GM21786 (cell line): ENCODE measurements at regions not wholly inside any gene's neighbourhood (a gene's known extent, or its start where the extent isn't known, plus 50 kb on each side); places are given as distances from the start of the nearest gene placed in this dataset.

Experiments
- ATAC-seq: cut with Tn5 transposase; IDR thresholded peaks from one replicate; pipeline ENCODE4 v1.9.1; 2021; ENCODE audit not compliant: unreplicated experiment

GRCh38 chr4:129532573-129532972 lies 436.6 kb downstream of the C4orf33 start:
- peak; percentile 86 for ATAC-seq

GRCh38 chr4:129543299-129543698 lies 447.3 kb downstream of the C4orf33 start:
- ATAC-seq, result no peak

GRCh38 chr4:129545599-129546278 lies 449.8 kb downstream of the C4orf33 start:
- no peak for ATAC-seq

- no peak for ATAC-seq
Observed at GRCh38 chr4:129546531-129546930, 450.6 kb downstream of the C4orf33 start.

- ATAC-seq, result no peak
Observed at GRCh38 chr4:129550281-129550785, 454.4 kb downstream of the C4orf33 start.

- no peak for ATAC-seq
Observed at GRCh38 chr4:129561280-129561679, 465.3 kb downstream of the C4orf33 start.

- no peak for ATAC-seq
Observed at GRCh38 chr4:129561886-129562671, 466.1 kb downstream of the C4orf33 start.

- no peak for ATAC-seq
Observed at GRCh38 chr4:129565214-129565613, 469.3 kb downstream of the C4orf33 start.

GRCh38 chr4:129570326-129570725 lies 474.4 kb downstream of the C4orf33 start:
- ATAC-seq, result no peak

GRCh38 chr4:129578336-129578735 lies 482.4 kb downstream of the C4orf33 start:
- no peak for ATAC-seq

- ATAC-seq, result no peak
Observed at GRCh38 chr4:129581305-129581704, 485.4 kb downstream of the C4orf33 start.

GRCh38 chr4:129583868-129584267 lies 487.9 kb downstream of the C4orf33 start:
- no peak for ATAC-seq

GRCh38 chr4:129598582-129598981 lies 502.6 kb downstream of the C4orf33 start:
- no peak for ATAC-seq

GRCh38 chr4:129600898-129601297 lies 504.9 kb downstream of the C4orf33 start:
- ATAC-seq, result no peak

- ATAC-seq, result no peak
Observed at GRCh38 chr4:129602447-129602846, 506.5 kb downstream of the C4orf33 start.

GRCh38 chr4:129603241-129603931 lies 507.4 kb downstream of the C4orf33 start:
- no peak for ATAC-seq

- no peak for ATAC-seq
Observed at GRCh38 chr4:129604632-129605255, 508.8 kb downstream of the C4orf33 start.

- no peak for ATAC-seq
Observed at GRCh38 chr4:129614611-129615010, 518.7 kb downstream of the C4orf33 start.

GRCh38 chr4:129622566-129622965 lies 526.6 kb downstream of the C4orf33 start:
- ATAC-seq, result no peak

GRCh38 chr4:129623233-129623875 lies 527.4 kb downstream of the C4orf33 start:
- ATAC-seq, result no peak

GRCh38 chr4:129641179-129641578 lies 545.2 kb downstream of the C4orf33 start:
- peak; percentile 81 for ATAC-seq
